Central memory CD8-positive, alpha-beta T cell (primary cell): ENCODE measurements at regions not wholly inside any gene's neighbourhood (a gene's known extent, or its start where the extent isn't known, plus 50 kb on each side); places are given as distances from the start of the nearest gene placed in this dataset.

Source experiments
- ATAC-seq: fragments of 150-1000 bp; cut with Tn5 transposase; replicated peaks from 2 replicates; pipeline ENCODE4 v1.10.0; 2022; ENCODE audit warnings: mild to moderate bottlenecking, moderate FRiP score, moderate number of reproducible peaks; ENCODE audit not compliant: poor library complexity, severe bottlenecking; ENCODE audit errors: extremely low read depth
- DNase-seq, 2 donors: peaks; one replicate each; pipeline ENCODE4 v3.0.0; 2021; ENCODE audit warnings: low spot score in 2 of 2
- H3K27ac Mint-ChIP-seq: one replicate; pipeline ENCODE4 v1.8.0; 2022; ENCODE audit warnings: low read depth, mild to moderate bottlenecking, moderate library complexity, mixed read lengths
- H3K27me3 Mint-ChIP-seq: one replicate; pipeline ENCODE4 v1.8.0; 2022; ENCODE audit warnings: mixed read lengths
- H3K36me3 Mint-ChIP-seq: one replicate; pipeline ENCODE4 v1.8.0; 2022; ENCODE audit warnings: mild to moderate bottlenecking, moderate library complexity, mixed read lengths; ENCODE audit not compliant: insufficient read depth
- H3K4me1 Mint-ChIP-seq: one replicate; pipeline ENCODE4 v1.8.0; 2022; ENCODE audit warnings: mixed read lengths
- H3K4me3 Mint-ChIP-seq: one replicate; pipeline ENCODE4 v1.8.0; 2022; ENCODE audit warnings: mild to moderate bottlenecking, moderate library complexity, mixed read lengths
- H3K9me3 Mint-ChIP-seq: one replicate; pipeline ENCODE4 v1.8.0; 2022; ENCODE audit warnings: mixed read lengths

DNA sequence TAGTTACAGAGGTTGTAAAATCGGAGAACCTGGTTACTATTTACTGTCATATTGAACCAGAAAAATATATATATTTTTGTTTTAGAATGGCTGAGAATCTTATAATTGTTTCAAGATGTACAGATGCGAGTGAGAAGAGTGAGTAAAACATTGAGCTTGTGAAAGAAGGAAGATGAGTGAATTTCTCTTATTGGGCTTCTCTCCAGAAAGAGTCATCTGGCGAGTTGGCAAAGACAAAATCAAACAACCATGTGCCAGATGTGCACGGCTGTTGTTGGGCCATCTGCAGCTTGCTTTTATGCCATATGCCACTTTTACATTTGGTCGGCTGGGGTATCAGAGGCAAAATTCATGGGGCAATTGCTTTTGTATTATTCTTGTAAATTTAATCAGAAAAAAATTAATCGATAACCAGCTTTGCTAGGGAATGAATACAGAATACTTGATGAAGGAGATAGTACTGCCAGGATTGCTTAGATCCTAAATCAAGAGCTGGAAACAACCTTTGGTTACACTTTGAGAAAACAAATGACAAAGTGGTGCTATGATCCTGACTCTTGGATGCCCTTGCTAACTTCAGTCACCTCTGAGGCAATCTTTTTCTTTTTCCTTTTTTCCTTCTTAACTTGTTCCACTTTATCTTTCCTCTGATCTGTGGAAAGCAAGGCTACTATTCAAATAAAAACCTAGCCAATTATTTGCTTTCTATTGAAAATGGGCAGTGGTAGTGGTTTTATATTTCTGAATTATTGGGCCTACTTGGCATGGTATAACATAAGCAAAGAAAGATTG lies 97.1 kb upstream of the GRIK2 start:
- H3K36me3 Mint-ChIP-seq: no peaks in the 10 kb centered on the region
- H3K27ac Mint-ChIP-seq: no peak overlapping the region
- no peak overlapping the region for H3K4me3 Mint-ChIP-seq
- peaks cover 27% of the 10 kb centered on the region for H3K9me3 Mint-ChIP-seq
- DNase-seq (no peak), ATAC-seq (no peak)
- no peaks in the 10 kb centered on the region for H3K4me1 Mint-ChIP-seq
- H3K27me3 Mint-ChIP-seq: no peaks in the 10 kb centered on the region

DNA sequence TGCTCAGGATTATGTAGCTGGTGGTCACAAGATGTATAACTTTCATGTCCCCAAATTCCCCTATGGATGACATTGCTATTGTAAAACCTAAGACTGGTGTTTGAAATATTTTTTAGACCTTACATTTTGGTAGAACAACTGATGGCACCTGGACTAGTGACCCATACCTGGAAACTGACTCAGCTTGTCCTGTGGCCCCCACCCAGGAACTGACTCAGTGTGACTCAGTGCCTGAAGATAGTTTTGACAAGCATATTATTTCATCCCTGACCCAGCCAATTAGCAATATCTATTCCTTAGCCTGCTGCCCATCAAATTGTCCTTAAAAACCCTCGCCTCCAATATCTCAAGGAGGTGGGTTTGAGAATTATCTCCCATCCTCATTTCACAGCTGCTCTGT lies 90.9 kb upstream of the GRIK2 start:
- ATAC-seq (no peak), DNase-seq (no peak)
- H3K27me3 Mint-ChIP-seq: no peaks in the 10 kb centered on the region
- H3K27ac Mint-ChIP-seq: no peak overlapping the region
- H3K4me1 Mint-ChIP-seq: no peaks in the 10 kb centered on the region
- H3K4me3 Mint-ChIP-seq: no peak overlapping the region
- H3K9me3 Mint-ChIP-seq: peaks cover 41% of the 10 kb centered on the region
- no peaks in the 10 kb centered on the region for H3K36me3 Mint-ChIP-seq

DNA sequence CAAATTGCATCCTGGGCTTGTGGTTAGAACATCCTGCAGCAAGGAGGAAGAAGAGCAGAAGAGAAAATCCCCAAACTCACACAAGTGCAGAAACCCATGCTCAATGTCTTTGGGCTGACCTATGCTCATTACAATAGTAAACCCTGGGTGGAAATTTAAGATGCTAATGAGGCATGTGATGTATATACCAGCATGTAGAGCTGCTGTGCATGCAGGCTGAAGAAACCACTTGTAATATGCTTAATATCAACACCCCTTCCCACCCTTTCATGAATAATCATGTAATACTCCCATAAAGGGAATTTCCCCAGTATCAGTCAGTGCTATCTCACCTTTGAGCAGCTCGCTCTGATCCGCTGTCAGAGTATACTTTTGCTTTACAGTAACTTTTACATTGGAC lies 90.0 kb upstream of the GRIK2 start:
- no peak overlapping the region for H3K4me3 Mint-ChIP-seq
- H3K9me3 Mint-ChIP-seq: peaks cover 41% of the 10 kb centered on the region
- no peaks in the 10 kb centered on the region for H3K36me3 Mint-ChIP-seq
- no peak overlapping the region for H3K27ac Mint-ChIP-seq
- H3K27me3 Mint-ChIP-seq: no peaks in the 10 kb centered on the region
- H3K4me1 Mint-ChIP-seq: no peaks in the 10 kb centered on the region
- no peak for DNase-seq
- no peak for ATAC-seq

DNA sequence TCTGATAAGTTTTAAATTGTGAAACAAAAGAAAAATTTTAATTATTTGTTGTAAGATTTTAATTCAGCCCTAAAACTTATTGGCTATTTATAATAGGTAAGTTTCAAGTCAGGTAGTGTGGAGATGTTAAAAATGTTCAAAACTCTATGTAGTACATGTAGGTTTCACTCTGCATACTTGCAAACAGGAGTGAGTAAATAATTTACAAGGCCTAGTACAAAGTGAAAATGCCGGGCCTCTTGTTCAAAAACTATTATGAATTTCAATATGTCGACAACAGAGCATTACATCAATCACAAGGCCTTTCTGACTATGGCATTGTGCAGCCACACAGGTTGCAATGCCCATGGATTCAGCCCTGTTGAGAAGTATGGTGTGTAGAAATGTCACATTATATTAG lies 80.9 kb upstream of the GRIK2 start:
- no peak for DNase-seq
- H3K36me3 Mint-ChIP-seq: no peaks in the 10 kb centered on the region
- H3K9me3 Mint-ChIP-seq: no peaks in the 10 kb centered on the region
- H3K4me3 Mint-ChIP-seq: no peak overlapping the region
- H3K27me3 Mint-ChIP-seq: no peaks in the 10 kb centered on the region
- no peaks in the 10 kb centered on the region for H3K4me1 Mint-ChIP-seq
- no peak for ATAC-seq
- H3K27ac Mint-ChIP-seq: no peak overlapping the region

DNA sequence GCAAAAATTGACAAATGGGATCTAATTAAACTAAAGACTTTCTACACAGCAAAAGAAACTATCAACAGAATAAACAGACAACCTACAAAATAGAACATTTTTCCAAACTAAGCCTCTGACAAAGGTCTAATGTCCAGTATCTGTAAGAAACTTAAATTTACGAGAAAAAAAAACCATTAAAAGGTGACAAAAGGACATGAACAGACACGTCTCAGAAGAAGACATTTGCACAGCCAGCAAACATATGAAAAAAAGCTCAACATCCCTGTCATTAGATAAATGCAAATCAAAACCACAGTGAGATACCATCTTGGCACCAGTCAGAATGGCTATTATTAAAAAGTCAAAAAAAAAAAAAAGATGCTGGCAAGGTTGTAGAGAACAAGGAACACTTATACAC lies 70.6 kb upstream of the GRIK2 start:
- no peaks in the 10 kb centered on the region for H3K9me3 Mint-ChIP-seq
- DNase-seq: no peak
- no peaks in the 10 kb centered on the region for H3K4me1 Mint-ChIP-seq
- no peaks in the 10 kb centered on the region for H3K36me3 Mint-ChIP-seq
- no peak overlapping the region for H3K27ac Mint-ChIP-seq
- ATAC-seq: no peak
- no peak overlapping the region for H3K4me3 Mint-ChIP-seq
- H3K27me3 Mint-ChIP-seq: no peaks in the 10 kb centered on the region

DNA sequence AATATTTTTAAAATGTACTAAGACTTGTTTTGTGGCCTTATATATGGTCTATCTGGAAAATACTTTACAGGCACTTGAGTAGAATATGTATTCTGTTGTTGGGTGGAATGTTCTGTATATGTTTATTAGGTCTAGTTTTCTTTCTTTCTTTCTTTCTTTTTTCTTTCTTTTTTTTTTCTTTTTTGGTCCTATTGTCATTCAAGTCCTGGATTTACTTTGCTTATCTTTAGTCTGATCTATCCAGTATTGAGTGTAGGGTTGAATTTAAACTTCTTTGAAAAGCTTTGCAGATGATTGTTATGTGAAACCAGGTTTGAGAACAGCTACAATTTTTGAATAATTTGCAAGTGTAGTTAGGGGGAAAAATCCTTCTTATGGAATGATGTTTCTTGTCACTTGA lies 67.1 kb upstream of the GRIK2 start:
- Mint-ChIP-seq H3K9me3 (no peaks in the 10 kb centered on the region), H3K27ac (no peak overlapping the region), H3K4me1 (no peaks in the 10 kb centered on the region), H3K4me3 (no peak overlapping the region), H3K27me3 (no peaks in the 10 kb centered on the region), H3K36me3 (no peaks in the 10 kb centered on the region)
- ATAC-seq: no peak
- no peak for DNase-seq

DNA sequence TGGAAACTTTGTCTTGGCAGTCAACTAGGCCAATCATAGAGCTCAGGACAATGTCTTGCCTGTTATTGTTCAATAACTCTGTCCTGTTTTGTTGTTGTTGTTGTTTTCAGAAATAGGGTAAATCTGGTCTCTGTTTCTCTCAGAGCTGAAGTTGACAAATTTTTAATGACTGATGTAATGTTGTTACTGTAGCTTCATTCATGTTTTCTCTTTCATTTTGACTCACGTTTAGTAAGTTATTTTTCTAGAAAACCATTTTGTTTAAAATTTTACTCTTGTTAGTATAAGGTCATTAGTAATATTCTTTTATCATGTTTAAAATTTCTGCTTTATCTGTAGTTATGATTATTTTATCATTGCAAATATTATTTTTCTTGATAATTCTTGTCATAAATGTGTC lies 51.6 kb upstream of the GRIK2 start:
- DNase-seq: no peak
- H3K27ac Mint-ChIP-seq: no peak overlapping the region
- peaks cover 24% of the 10 kb centered on the region for H3K9me3 Mint-ChIP-seq
- H3K27me3 Mint-ChIP-seq: no peaks in the 10 kb centered on the region
- ATAC-seq: no peak
- no peak overlapping the region for H3K4me3 Mint-ChIP-seq
- H3K36me3 Mint-ChIP-seq: peaks cover 2% of the 10 kb centered on the region
- no peaks in the 10 kb centered on the region for H3K4me1 Mint-ChIP-seq
